HG03520 (cell line): ENCODE measurements at regions not wholly inside any gene's neighbourhood (a gene's known extent, or its start where the extent isn't known, plus 50 kb on each side); places are given as distances from the start of the nearest gene placed in this dataset.
"Not testable (repeated sequence)": the region's sequence is repeated elsewhere in the genome, so short reads cannot be mapped to it uniquely, and the experiment has no call there.

Source experiments
- ATAC-seq: cut with Tn5 transposase; IDR thresholded peaks from one replicate; pipeline ENCODE4 v1.9.1; 2021; ENCODE audit warnings: mild to moderate bottlenecking, moderate library complexity; ENCODE audit not compliant: unreplicated experiment

GRCh38 chr3:124648551-124648950 lies 81.7 kb upstream of the UMPS start:
- ATAC-seq: no peak

GRCh38 chr3:124650798-124651197 lies 79.5 kb upstream of the UMPS start:
- ATAC-seq: no peak

GRCh38 chr3:124651416-124651815 lies 78.8 kb upstream of the UMPS start:
- not testable (repeated sequence) for ATAC-seq

DNA sequence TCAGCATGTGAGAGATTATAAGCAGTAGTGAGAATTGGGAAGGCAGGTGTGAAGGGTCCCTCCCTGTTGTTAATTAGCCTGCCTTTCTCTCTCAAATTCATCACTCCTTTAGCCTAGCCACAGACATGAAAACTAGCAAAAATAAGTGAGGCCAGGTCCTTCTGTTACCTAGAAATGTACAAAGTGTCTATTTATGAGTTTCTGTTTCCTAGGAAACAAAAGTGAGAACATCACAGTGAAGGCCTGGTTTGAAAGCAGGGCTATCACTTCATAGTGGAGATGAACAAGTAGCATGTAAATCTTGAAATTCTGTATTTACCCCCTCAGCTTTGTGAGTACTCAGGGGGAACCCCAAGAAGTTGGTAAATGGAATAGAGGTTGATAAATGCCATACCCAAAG lies 78.2 kb upstream of the UMPS start:
- peak; percentile 46 for ATAC-seq

DNA sequence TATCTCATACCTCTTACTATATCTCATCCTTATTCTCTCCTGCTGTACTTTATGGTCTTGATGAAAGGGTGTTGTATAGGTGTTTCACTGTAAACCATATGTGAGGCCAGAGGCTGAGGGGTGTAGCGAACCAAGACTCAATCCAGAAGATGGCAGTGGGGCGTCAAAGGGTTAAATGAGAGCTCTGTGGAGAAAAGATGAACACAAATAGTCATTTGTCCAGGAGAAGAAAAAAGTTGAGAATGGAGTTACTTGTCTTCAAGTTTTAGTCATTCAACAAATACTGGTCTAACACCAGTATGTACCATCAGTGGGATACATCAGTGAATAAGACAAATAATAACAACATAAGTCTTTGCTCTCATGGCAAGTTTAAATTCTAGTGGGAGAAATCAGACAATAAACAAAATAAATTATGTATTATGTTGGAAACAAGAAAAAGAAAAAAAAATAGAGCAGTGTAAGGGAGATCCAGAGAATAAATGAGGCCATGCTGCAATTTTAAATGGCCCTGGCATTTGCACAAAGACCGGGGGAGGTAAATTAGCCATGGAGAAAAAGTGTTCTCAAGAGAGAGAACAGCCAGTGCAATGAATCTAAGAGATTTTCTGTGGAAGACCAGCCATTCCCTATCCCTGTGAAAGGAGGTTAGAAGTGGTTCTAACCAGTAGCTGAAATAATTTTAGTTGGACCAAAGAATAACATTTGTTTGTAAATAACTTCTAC lies 77.0 kb upstream of the UMPS start:
- ATAC-seq: no peak

GRCh38 chr3:124653797-124654469 lies 76.3 kb upstream of the UMPS start:
- ATAC-seq: no peak

DNA sequence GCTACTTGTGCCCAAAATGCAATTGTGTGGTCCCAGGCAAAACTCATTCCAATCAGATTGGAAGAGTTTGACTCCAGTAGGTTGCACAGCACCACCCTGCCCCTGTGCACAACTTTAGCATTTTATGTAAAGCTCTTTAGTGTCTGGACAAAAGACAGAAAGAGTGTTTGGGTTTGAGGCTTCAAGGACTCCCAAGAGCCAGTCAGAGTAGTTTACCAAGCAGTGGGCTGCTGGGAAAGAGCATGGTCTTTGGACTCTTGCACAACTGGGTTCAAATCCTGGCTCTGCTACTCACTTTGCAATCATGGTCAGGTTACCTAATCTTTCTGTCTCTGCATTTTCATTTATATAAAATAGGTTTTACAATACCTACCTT lies 75.8 kb upstream of the UMPS start:
- ATAC-seq: no peak

GRCh38 chr3:124656531-124656930 lies 73.7 kb upstream of the UMPS start:
- ATAC-seq: no peak

- ATAC-seq: no peak
Observed at GRCh38 chr3:124657138-124657537, 73.1 kb upstream of the UMPS start.

DNA sequence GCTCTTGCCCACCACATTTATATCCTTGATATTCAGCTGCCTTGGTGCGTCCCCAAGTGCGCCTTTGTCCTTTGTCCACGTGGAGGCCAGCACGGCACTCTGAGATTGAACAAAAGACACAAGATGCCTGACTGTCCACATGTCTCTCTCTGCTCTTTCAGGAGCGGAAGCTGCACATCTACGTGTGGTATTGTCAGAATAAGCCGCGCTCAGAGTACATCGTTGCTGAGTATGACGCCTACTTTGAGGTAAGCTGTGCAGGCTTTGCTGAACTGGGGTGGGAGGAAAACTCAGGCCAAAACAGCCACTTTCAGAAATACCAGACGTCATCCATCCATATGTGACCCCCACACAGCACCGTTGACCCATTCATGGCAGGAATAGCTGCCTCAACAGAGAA lies 72.0 kb upstream of the UMPS start:
- no peak for ATAC-seq

- no peak for ATAC-seq
Observed at GRCh38 chr3:124659175-124659574, 71.1 kb upstream of the UMPS start.

GRCh38 chr3:124660599-124660998 lies 69.7 kb upstream of the UMPS start:
- no peak for ATAC-seq

- ATAC-seq: no peak
Observed at GRCh38 chr3:124663690-124664089, 66.6 kb upstream of the UMPS start.

GRCh38 chr3:124664804-124665203 lies 65.4 kb upstream of the UMPS start:
- no peak for ATAC-seq

GRCh38 chr3:124666067-124666466 lies 64.2 kb upstream of the UMPS start:
- no peak for ATAC-seq

DNA sequence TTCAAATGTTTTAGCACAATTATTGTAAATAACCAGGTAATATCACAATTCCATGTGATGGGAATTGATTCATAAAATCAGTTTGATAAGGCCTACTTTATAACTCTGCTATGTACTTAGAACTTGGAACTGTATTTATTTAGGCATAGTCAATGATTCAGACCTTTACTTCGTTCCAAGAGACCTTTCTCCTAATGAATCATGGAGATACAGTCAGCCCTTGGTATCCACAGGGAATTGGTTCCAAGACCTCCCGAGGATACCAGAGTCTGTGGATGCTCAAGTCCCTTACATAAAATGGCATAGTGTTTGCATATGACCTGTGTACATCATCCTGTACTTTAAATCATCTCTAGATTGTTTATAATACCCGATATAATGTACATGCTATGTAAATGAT lies 60.8 kb upstream of the UMPS start:
- ATAC-seq: no peak

DNA sequence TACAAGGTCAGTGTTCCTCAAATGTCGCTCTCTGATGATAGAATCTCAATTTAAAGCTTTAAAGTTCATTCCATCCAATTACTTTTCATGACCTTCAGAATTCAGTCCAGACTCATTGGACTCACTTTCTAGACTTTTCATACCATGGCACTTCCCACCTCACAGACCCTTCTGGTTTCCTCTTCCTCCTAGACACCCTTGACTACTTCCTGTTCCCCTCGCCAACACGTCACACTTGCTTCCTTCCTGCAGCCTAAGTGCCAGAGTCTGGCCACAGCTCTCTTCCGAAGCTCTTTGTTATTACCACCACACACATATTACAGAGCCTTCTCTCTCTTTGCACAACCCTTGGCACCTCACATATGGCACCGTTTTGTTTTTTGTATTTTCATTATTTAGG lies 59.1 kb upstream of the UMPS start:
- ATAC-seq: no peak

- ATAC-seq: no peak
Observed at GRCh38 chr3:124674336-124674735, 55.9 kb upstream of the UMPS start.

DNA sequence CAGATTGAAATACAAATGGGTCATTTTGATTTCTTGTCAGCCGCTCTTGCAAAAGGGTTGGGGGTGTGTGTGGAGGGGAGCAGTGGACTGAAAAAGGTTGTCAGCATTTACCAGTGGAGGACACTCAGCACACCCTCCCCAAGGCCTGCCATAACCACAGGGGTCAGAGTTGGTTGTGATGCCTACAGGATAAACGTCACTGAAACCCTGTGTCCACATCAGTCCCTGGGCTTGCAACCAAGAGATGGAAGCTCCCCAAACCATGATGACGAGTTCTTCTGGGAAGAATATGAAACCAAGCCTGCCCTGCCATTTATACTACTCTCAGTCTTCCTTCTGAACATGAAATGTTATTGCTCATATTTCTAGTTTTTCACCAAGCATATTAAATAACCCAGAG lies 54.0 kb upstream of the UMPS start:
- ATAC-seq: no peak

DNA sequence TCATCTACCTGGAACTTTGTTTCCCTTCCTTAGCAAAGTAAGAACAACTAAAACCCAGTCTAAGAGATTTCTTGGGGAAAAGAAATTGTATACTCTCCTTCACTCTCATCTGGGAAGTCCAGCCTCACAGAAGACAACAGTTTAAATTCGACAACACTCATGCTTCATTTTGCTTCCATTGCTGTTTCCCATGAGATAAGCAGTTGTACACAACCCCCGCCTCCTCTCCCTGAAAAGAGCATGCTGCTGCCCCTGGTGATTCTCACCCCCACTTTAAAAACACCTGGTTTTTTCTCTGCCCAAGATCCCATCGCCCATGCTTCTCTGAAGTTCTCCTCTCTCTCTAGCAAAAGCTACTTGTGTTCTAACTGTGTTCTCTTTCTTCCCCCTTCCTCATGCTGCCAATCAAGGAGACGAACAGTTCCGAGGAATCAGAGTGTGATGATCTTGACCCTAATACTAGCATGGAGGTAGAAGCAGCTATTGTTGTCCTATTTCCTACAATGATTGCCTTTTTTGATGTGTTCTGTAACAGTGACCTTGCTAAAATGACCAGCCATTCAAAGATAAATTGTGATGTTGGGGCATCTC lies 51.1 kb upstream of the UMPS start:
- ATAC-seq: no peak
